ENCODE measurements at regions not wholly inside any gene's neighbourhood (a gene's known extent, or its start where the extent isn't known, plus 50 kb on each side); places are given as distances from the start of the nearest gene placed in this dataset.
"Not testable (repeated sequence)": the region's sequence is repeated elsewhere in the genome, so short reads cannot be mapped to it uniquely, and the experiment has no call there.

GRCh38 chr15:85196697-85197096 lies 183.7 kb upstream of the AKAP13 start:
- not testable (repeated sequence) for H3K9me3 ChIP-seq (ENCODE audit: control insufficient read depth in 4 of 4, low read length in 3 of 4); H3K27ac ChIP-seq (ENCODE audit: low read depth in 1 of 2, low read length in 2 of 2); H3K36me3 ChIP-seq (ENCODE audit: control insufficient read depth in 4 of 4, insufficient read depth in 3 of 4, low read depth in 1 of 4, low read length in 3 of 4); DNase-seq (ENCODE audit: low spot score); H3K27me3 ChIP-seq (ENCODE audit: control insufficient read depth in 4 of 4, insufficient read depth in 4 of 4, low read length in 3 of 4); H3K9ac ChIP-seq (ENCODE audit: low read depth in 1 of 2, low read length in 2 of 2); H3K4me3 ChIP-seq (ENCODE audit: low read depth in 1 of 3, low read length in 3 of 3); H3K4me1 ChIP-seq (ENCODE audit: control insufficient read depth in 4 of 4, insufficient read depth in 4 of 4, low read length in 3 of 4)
- 89% methylated on average over 2 of the region's 5 CpGs for WGBS

GRCh38 chr15:85197582-85197981 lies 182.8 kb upstream of the AKAP13 start:
- H3K27me3 ChIP-seq (ENCODE audit: control insufficient read depth in 4 of 4, insufficient read depth in 4 of 4, low read length in 3 of 4); DNase-seq (ENCODE audit: low spot score); H3K36me3 ChIP-seq (ENCODE audit: control insufficient read depth in 4 of 4, insufficient read depth in 3 of 4, low read depth in 1 of 4, low read length in 3 of 4); H3K27ac ChIP-seq (ENCODE audit: low read depth in 1 of 2, low read length in 2 of 2); H3K9ac ChIP-seq (ENCODE audit: low read depth in 1 of 2, low read length in 2 of 2); H3K9me3 ChIP-seq (ENCODE audit: control insufficient read depth in 4 of 4, low read length in 3 of 4); H3K4me3 ChIP-seq (ENCODE audit: low read depth in 1 of 3, low read length in 3 of 3); H3K4me1 ChIP-seq (ENCODE audit: control insufficient read depth in 4 of 4, insufficient read depth in 4 of 4, low read length in 3 of 4): not testable (repeated sequence)
- WGBS = no CpG with 5 or more reads among the region's 5 CpGs

- WGBS = no CpG with 5 or more reads among the region's 13 CpGs
Observed at GRCh38 chr15:85198432-85198831, 182.0 kb upstream of the AKAP13 start.

GRCh38 chr15:85200215-85200614 lies 180.2 kb upstream of the AKAP13 start:
- not testable (repeated sequence) for H3K9me3 ChIP-seq (ENCODE audit: control insufficient read depth in 4 of 4, low read length in 3 of 4); H3K4me3 ChIP-seq (ENCODE audit: low read depth in 1 of 3, low read length in 3 of 3); H3K9ac ChIP-seq (ENCODE audit: low read depth in 1 of 2, low read length in 2 of 2); DNase-seq (ENCODE audit: low spot score); H3K36me3 ChIP-seq (ENCODE audit: control insufficient read depth in 4 of 4, insufficient read depth in 3 of 4, low read depth in 1 of 4, low read length in 3 of 4); H3K27me3 ChIP-seq (ENCODE audit: control insufficient read depth in 4 of 4, insufficient read depth in 4 of 4, low read length in 3 of 4); H3K27ac ChIP-seq (ENCODE audit: low read depth in 1 of 2, low read length in 2 of 2); H3K4me1 ChIP-seq (ENCODE audit: control insufficient read depth in 4 of 4, insufficient read depth in 4 of 4, low read length in 3 of 4)
- 0% methylated on average over 1 of the region's 9 CpGs for WGBS

More at GRCh38 chr15:85198432-85198831, 182.0 kb upstream of the AKAP13 start:
- DNase-seq (ENCODE audit: low spot score); H3K4me1 ChIP-seq (ENCODE audit: control insufficient read depth in 4 of 4, insufficient read depth in 4 of 4, low read length in 3 of 4); H3K36me3 ChIP-seq (ENCODE audit: control insufficient read depth in 4 of 4, insufficient read depth in 3 of 4, low read depth in 1 of 4, low read length in 3 of 4); H3K9me3 ChIP-seq (ENCODE audit: control insufficient read depth in 4 of 4, low read length in 3 of 4); H3K4me3 ChIP-seq (ENCODE audit: low read depth in 1 of 3, low read length in 3 of 3); H3K27ac ChIP-seq (ENCODE audit: low read depth in 1 of 2, low read length in 2 of 2); H3K9ac ChIP-seq (ENCODE audit: low read depth in 1 of 2, low read length in 2 of 2); H3K27me3 ChIP-seq (ENCODE audit: control insufficient read depth in 4 of 4, insufficient read depth in 4 of 4, low read length in 3 of 4): not testable (repeated sequence)

GRCh38 chr15:85201118-85201793 lies 179.1 kb upstream of the AKAP13 start:
- not testable (repeated sequence) for H3K9me3 ChIP-seq (ENCODE audit: control insufficient read depth in 4 of 4, low read length in 3 of 4)

GRCh38 chr15:85204481-85204880 lies 175.9 kb upstream of the AKAP13 start:
- not testable (repeated sequence) for H3K9ac ChIP-seq (ENCODE audit: low read depth in 1 of 2, low read length in 2 of 2)

More at GRCh38 chr15:85201118-85201793, 179.1 kb upstream of the AKAP13 start:
- not testable (repeated sequence) for DNase-seq (ENCODE audit: low spot score); H3K4me1 ChIP-seq (ENCODE audit: control insufficient read depth in 4 of 4, insufficient read depth in 4 of 4, low read length in 3 of 4); H3K27me3 ChIP-seq (ENCODE audit: control insufficient read depth in 4 of 4, insufficient read depth in 4 of 4, low read length in 3 of 4); H3K9ac ChIP-seq (ENCODE audit: low read depth in 1 of 2, low read length in 2 of 2); H3K27ac ChIP-seq (ENCODE audit: low read depth in 1 of 2, low read length in 2 of 2); H3K4me3 ChIP-seq (ENCODE audit: low read depth in 1 of 3, low read length in 3 of 3); H3K36me3 ChIP-seq (ENCODE audit: control insufficient read depth in 4 of 4, insufficient read depth in 3 of 4, low read depth in 1 of 4, low read length in 3 of 4)
- WGBS = 85% methylated on average over 6 of the region's 16 CpGs

GRCh38 chr15:85233791-85234325 lies 146.5 kb upstream of the AKAP13 start:
- H3K4me3 ChIP-seq (ENCODE audit: low read depth in 1 of 3, low read length in 3 of 3) = peak overlapping the region in 1 of 3 donors; percentile 29
- 2% methylated on average over 48 of the region's 62 CpGs for WGBS
- H3K36me3 ChIP-seq (ENCODE audit: control insufficient read depth in 4 of 4, insufficient read depth in 3 of 4, low read depth in 1 of 4, low read length in 3 of 4); H3K27ac ChIP-seq (ENCODE audit: low read depth in 1 of 2, low read length in 2 of 2); H3K9ac ChIP-seq (ENCODE audit: low read depth in 1 of 2, low read length in 2 of 2); H3K4me1 ChIP-seq (ENCODE audit: control insufficient read depth in 4 of 4, insufficient read depth in 4 of 4, low read length in 3 of 4); DNase-seq (ENCODE audit: low spot score); H3K9me3 ChIP-seq (ENCODE audit: control insufficient read depth in 4 of 4, low read length in 3 of 4); H3K27me3 ChIP-seq (ENCODE audit: control insufficient read depth in 4 of 4, insufficient read depth in 4 of 4, low read length in 3 of 4): not testable (repeated sequence)

More at GRCh38 chr15:85204481-85204880, 175.9 kb upstream of the AKAP13 start:
- 81% methylated on average over 6 of the region's 16 CpGs for WGBS
- not testable (repeated sequence) for H3K36me3 ChIP-seq (ENCODE audit: control insufficient read depth in 4 of 4, insufficient read depth in 3 of 4, low read depth in 1 of 4, low read length in 3 of 4); H3K4me1 ChIP-seq (ENCODE audit: control insufficient read depth in 4 of 4, insufficient read depth in 4 of 4, low read length in 3 of 4); H3K27me3 ChIP-seq (ENCODE audit: control insufficient read depth in 4 of 4, insufficient read depth in 4 of 4, low read length in 3 of 4); H3K27ac ChIP-seq (ENCODE audit: low read depth in 1 of 2, low read length in 2 of 2); H3K4me3 ChIP-seq (ENCODE audit: low read depth in 1 of 3, low read length in 3 of 3); DNase-seq (ENCODE audit: low spot score); H3K9me3 ChIP-seq (ENCODE audit: control insufficient read depth in 4 of 4, low read length in 3 of 4)

- H3K9me3 ChIP-seq (ENCODE audit: control insufficient read depth in 4 of 4, low read length in 3 of 4); H3K4me3 ChIP-seq (ENCODE audit: low read depth in 1 of 3, low read length in 3 of 3); H3K36me3 ChIP-seq (ENCODE audit: control insufficient read depth in 4 of 4, insufficient read depth in 3 of 4, low read depth in 1 of 4, low read length in 3 of 4); DNase-seq (ENCODE audit: low spot score); H3K9ac ChIP-seq (ENCODE audit: low read depth in 1 of 2, low read length in 2 of 2); H3K4me1 ChIP-seq (ENCODE audit: control insufficient read depth in 4 of 4, insufficient read depth in 4 of 4, low read length in 3 of 4); H3K27me3 ChIP-seq (ENCODE audit: control insufficient read depth in 4 of 4, insufficient read depth in 4 of 4, low read length in 3 of 4); H3K27ac ChIP-seq (ENCODE audit: low read depth in 1 of 2, low read length in 2 of 2): not testable (repeated sequence)
- whole genome bisulfite sequencing = 0% methylated on average over 3 of the region's 55 CpGs
Observed at GRCh38 chr15:85234450-85235196, 145.8 kb upstream of the AKAP13 start.
